Left colon (tissue), 2 donors: ENCODE measurements at regions not wholly inside any gene's neighbourhood (a gene's known extent, or its start where the extent isn't known, plus 50 kb on each side); places are given as distances from the start of the nearest gene placed in this dataset.
"Not testable (repeated sequence)": the region's sequence is repeated elsewhere in the genome, so short reads cannot be mapped to it uniquely, and the experiment has no call there.

Source experiments
- ATAC-seq: fragments of 200-7000 bp; cut with Tn5 transposase; one replicate; pipeline ENCODE4 v1.9.1; 2020; ENCODE audit warnings: mild to moderate bottlenecking, moderate library complexity
- DNase-seq, 2 donors: peaks; one replicate each; pipeline ENCODE4 v3.0.0-alpha.2; 2020
- intact Hi-C, 2 donors: fragments of 100-400 bp; cut with DNase I in 1 of 2; cut with micrococcal nuclease in 1 of 2; formaldehyde crosslinking; loops; one replicate each; pipeline versions ENCODE4 v1.11.2 to v1.14.0; 2022; cut with DNase I, micrococcal nuclease
- donor health status: DM: no; HTN: no; CAD: no.
- donor health status: DM: yes; HTN: yes; CAD: no.

DNA sequence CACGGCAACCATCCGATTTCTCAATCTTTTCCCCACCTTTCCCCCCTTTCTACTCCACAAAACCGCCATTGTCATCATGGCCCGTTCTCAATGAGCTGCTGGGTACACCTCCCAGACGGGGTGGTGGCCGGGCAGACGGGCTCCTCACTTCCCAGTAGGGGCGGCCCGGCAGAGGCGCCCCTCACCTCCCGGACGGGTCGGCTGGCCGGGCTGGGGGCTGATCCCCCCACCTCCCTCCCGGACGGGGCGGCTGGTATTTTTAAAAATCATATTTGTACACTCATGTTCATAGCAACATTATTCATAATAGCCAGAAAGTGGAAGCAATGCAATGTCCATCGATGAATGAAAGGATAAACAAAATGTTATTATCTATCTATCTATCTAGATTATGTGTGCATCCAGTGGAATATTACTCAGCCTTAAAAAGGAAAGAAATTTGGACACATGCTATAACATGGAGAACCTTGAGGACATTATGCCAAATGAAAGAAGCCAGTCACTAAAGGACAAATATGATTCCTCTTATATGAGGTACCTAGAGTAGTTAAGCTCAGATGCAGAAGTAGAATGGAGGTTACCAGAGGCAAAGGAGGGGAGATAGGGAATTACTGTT, 78.4 kb upstream of the NDUFV2 start:
- DNase-seq, ATAC-seq, intact Hi-C loops: not testable (repeated sequence)

DNA sequence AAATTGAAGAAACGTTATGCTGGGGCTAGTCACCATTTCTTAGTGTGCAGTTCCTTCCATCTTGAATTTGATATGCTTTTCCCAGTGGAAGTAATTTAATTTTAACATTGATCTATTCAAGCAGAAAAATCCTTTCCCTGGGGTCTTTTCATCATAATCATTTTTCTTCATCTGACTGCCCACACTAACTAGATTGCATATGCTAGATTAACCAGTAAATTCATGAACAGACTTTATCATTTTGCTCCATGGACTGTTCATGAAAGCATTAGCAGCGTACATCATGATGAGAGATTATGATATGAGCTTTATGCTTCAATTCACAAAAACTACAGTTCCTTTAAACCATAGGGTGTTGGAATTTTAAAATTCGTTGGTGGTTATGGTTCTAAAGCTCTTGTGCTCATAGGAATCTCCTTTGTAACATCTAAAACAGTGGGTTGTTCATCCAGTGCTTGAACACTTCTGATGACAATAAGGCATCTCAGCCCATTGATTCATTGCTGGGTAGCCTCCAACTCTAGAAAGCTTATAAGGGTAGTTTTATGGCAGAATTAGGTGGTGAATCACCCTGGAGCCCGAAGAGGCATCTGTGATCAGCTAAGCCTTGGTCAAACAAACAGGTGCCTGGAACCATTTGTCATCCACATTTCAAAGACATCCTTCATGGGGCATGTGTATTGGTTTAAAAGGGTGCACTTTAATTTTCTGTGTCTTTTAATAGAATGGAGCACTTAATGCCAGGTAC, 77.2 kb upstream of the NDUFV2 start:
- intact Hi-C loops, result no loop called here
- no peak for ATAC-seq
- DNase-seq, result no peak

DNA sequence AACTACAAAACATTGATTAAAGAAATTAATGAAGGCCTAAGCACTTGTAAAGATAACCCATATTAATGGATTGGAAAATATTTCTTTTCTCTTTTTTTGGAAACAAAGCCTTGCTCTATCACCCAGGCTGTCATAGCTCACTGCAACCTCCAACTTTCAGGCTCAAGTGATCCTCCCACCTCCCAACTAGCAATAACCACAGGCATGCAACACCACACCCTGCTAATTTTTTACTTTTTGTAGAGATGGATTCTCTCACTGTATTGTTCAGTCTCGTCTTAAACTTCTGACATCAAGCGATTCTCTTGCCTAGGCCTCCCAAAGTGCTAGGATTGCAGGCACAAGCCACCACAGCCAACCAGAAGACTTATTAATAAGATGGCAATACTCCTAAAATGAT, 73.4 kb upstream of the NDUFV2 start:
- ATAC-seq, result no peak
- intact Hi-C loops, result no loop called here
- no peak for DNase-seq

DNA sequence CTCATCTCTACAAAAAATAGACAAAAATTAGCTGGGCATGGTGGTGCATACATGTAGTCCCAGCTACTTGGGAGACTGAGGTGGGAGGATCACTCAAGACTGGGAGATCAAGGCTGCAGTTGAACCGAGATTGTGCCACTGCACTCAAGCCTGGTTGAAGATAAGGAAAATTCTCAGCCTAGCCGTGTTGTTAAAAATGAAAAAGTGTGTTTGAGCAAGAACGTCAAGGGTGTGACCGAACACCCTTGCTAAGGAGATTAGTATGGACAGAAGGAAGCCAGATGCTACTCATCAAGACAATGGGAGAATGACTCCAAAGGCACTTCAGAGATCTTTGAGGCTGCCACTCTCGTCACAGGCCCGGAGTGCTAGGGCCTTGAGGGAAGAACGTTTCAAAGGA, 70.0 kb upstream of the NDUFV2 start:
- intact Hi-C loops, result no loop called here
- ATAC-seq, result no peak
- no peak for DNase-seq

DNA sequence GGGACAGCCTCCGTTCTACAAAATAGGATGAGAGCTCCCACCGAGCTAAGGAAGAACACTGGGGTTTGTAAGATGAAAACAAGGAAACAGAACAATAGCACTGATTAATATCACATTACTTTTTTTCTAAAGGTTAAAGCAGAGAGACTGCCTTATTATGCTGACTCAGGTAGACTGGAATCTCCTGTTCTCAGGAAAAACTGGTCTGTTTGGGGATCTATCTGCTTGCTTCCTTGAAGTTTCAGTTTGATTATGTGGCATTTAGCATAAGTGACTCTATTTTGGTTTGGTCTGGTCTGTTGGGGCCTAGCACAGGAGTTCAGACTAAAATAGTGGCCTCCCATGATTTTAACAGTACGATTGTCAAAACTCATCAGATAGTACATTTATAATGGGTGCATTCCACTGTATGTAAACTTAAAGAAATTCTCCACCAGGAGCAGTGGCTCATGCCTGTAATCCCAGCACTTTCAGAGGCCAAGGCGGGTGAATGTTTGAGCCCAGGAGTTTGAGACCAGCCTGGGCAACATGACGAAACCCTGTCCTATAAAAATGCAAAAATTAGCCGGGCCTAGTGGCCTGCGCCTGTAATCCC, 64.1 kb upstream of the NDUFV2 start:
- intact Hi-C loops, result no loop called here
- ATAC-seq (no peak), DNase-seq (no peak)

DNA sequence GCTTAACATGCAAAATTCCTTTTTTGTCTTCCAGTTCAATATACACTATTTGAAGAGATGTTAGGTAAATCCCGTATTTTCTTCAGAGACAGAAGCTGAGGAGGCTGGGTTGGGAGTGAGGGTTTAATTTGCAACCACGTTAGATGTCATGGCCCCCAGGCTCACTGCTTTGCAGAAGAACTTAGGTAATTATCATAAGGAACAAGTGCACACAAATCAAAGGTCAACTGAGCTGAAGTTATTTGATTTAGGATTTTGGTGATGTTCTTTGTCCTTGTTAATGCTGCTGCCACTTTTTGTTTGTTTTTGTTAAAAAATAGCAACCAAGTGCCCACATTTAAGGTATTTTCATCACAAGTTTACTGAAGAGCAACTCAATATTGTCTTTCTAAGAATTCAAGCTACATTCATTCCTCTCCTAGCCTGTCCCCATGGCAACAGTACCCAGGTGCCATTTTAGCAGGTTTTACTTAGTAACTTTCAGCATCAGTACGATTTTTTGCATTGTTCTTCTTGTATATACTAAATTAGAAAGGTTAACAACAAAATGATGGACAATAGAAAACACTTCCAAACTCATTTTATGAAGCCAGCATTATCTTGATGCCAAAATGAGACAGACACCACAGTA, 62.9 kb upstream of the NDUFV2 start:
- no peak for DNase-seq
- intact Hi-C loops, result no loop called here
- ATAC-seq, result no peak

DNA sequence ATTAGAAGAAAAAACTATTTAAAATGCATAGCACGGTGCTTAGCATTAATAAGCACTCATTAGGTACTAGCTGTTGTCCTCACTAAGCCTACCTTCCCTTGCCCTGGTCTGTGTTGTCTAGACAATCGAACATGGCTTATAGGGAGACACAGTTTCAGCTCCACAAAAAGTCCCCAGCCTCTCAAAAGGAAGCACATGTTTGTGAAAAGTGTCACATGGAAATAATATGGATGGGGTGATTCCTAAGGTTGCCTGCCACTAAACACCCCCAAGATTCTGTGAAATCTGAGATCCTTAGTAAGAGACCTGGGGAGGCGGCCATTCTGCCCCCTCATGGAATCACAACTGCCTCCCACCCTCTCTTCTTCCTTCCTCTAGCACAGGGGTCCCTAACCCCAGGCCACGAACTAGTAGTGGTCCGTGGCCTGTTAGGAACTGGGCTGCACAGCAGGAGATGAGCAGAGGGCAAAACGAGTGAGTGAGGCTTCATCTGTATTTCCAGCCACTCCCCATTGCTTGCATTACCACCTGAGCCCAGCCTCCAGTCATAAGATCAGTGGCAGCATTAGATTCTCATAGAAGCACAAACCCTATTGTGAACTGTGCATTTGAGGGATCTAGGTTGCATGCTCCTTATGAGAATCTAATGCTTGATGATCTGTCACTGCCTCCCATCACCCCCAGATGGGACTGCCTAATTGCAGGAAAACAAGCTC, 59.6 kb upstream of the NDUFV2 start:
- no peak for ATAC-seq
- no peak for DNase-seq

DNA sequence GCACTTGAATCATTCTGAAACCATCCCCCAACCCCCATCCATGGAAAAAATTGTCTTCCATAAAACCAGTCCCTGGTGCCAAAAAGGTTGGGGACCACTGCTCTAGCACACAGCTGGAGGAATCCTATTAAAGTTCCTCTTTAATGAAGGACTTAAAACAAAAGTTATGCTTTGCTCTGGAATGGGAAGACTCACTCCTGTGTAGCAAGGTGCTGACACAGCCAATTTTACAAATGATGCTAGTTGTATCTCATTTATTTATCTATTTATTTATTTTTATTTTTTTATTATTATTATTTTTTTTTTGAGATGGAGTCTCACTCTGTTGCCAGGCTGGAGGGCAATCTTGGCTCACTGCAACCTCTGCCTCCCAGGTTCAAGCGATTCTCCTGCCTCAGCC, 58.9 kb upstream of the NDUFV2 start:
- ATAC-seq, result no peak
- intact Hi-C loops, result no loop called here
- no peak for DNase-seq

More for the DNA sequence above, 59.6 kb upstream of the NDUFV2 start:
- intact Hi-C loops, result no loop called here

DNA sequence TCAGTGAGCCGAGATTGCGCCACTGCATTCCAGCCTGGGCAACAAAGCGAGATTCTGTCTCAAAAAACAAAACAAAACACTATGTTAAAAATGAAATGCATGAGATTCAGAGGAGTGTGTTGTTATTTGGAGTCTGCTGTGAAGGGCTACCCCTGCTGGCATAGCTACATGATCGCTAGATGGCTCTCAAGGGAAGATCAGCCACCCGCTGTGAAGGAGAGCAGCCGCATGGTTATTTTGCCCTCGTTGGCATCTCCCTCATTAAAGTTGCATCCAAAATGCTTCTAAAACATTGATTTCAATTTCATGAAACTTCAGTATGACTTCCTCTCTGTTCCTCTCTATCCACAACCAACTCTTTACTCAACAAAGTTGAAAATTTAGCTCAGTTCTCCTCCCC, 54.8 kb upstream of the NDUFV2 start:
- intact Hi-C loops, result no loop called here
- ATAC-seq, result no peak
- no peak for DNase-seq

DNA sequence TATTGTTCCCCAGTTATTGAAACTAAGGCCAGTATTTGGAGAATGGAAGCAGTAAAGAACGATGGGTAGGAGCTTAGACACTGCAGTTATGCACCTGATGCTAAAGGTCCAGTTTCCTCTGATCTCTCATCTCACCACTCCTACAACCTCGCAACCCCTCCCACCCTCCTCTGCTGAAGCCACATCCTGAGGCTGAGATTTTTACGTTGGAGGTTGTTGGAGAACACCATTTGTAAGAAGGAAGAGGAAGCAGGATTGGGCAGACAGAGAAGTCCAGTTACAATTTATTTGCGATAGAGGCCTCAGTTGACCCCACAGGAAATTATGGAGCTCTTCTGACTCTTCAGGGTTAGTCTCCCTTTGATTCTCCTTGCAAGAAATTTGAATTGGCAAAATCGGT, 54.3 kb upstream of the NDUFV2 start:
- ATAC-seq, result no peak
- no peak for DNase-seq
- intact Hi-C loops, result no loop called here

DNA sequence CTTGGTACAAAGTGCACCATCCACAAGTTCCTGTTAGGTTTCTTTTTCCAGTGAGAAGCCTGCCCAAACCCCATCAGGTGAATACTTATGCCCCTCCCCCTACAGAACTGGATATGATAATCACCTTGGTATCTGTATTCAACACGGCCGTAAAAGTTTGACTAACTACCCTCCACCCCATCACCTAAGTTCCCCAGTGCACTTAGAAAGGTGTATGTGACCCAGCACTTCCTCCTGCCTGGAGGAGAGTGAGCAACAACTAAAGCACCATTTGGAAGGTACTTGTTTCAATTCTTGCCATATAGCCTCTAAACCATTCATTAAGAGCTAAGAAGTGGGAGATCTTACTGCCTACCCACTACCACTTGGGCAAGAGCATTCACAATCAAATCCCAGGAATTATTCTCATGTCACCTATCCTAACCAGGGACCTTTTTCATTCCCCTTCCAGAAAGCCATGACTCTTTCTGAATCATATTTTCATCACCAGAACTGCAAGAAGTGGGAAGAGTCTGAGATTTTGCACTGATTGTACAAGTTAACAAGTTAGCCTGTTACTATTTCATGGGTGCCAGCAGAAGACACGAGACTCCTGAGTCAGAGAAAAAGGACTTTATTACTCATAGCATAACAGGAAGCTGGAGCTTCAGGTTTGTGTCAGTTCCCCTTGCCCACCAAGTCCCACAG, 53.5 kb upstream of the NDUFV2 start:
- DNase-seq, result no peak
- ATAC-seq, result peak; percentile 79
- intact Hi-C loops, result no loop called here

DNA sequence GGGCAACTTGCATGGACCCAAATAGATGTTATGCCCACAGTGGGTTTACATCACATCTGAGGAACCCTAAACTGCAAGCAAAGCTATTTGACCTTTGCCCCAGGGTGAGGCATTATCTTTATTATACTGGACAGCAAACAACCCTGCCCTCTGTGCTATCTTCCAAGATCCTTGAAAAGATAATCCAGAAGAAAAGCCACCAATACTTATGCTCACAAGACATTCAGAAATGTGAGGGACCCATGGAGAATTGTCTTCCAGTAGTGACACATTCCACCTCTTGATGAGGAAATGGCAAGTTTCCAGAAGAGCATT, 53.0 kb upstream of the NDUFV2 start:
- intact Hi-C loops, result no loop called here
- peak; percentile 84 for ATAC-seq
- no peak for DNase-seq

DNA sequence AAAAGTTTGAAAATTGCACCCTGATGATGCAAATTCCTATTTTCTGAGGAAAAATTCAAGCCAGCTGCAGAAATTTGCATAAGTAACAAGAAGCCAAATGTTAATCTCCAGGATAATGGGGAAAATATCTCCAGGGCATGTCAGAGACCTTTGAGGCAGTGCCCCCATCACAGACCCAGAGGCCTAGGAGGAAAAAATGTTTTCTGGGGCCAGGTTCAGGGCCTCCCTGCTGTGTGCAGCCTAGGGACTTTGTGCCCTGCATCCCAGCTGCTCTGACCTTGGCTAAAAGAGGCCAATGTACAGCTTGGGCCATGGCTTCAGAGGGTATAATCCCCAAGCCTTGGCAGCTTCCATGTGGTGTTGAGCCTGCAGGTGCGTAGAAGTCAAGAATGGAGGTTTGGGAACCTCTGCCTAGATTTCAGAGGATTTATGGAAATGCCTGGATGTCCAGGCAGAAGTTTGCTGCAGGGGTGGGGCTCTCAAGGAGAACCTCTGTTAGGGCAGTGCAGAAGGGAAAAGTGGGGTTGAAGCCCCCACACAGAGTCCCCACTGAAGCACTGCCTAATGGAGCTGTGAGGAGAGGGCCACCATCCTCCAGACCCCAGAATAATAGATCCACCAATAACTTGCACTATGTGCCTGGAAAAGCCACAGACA, 51.7 kb upstream of the NDUFV2 start:
- DNase-seq, ATAC-seq: not testable (repeated sequence)
- intact Hi-C loops, result loop anchor here in 1 of 2 donors (10.0 kb wide), 1 partner anchor 366 kb away; no protein-coding TSS in a partner anchor
